H1 (cell line): ENCODE measurements at regions not wholly inside any gene's neighbourhood (a gene's known extent, or its start where the extent isn't known, plus 50 kb on each side); places are given as distances from the start of the nearest gene placed in this dataset.

Experiments used
- CTCF ChIA-PET: fragments of 300-600 bp; sonication (Branson Sonifier 250); formaldehyde crosslinking; loops from one replicate; lab custom pipeline; 2021; ENCODE audit not compliant: partially characterized antibody; lab: Charles Lee
- POLR2A ChIA-PET: fragments of 300-600 bp; sonication (Branson Sonifier 250); formaldehyde crosslinking; loops from one replicate; lab custom pipeline; 2021; ENCODE audit warnings: inconsistent platforms; ENCODE audit not compliant: partially characterized antibody; lab: Charles Lee
- DNase-seq, 2 experiments: peaks; one replicate each; pipeline versions ENCODE4 v3.0.0 to v3.0.0-alpha.2; 2010 to 2022; ENCODE audit warnings: low spot score in 2 of 2, low read depth in 1 of 2, mixed read lengths in 1 of 2
- FAIRE-seq: peaks from 2 replicates; lab custom pipeline; 2011; peaks lifted over from hg19 to GRCh38; lab: Jason Lieb, UNC
- H2AFZ ChIP-seq: 2 replicates; pipeline ENCODE4 v1.8.1; 2012; ENCODE audit warnings: low read length, inconsistent platforms
- H2AK5ac ChIP-seq: 2 replicates; pipeline ENCODE4 v1.6.1; 2013; ENCODE audit warnings: low read depth, low read length
- H2BK120ac ChIP-seq: replicated peaks from 2 replicates; pipeline ENCODE3; 2013; ENCODE audit warnings: low read depth, low read length, inconsistent platforms
- H2BK12ac ChIP-seq: 2 replicates; pipeline ENCODE4 v1.6.1; 2013; ENCODE audit warnings: low read depth, low read length
- H2BK15ac ChIP-seq: 2 replicates; pipeline ENCODE4 v1.6.1; 2013; ENCODE audit warnings: low read length
- H2BK20ac ChIP-seq: 2 replicates; pipeline ENCODE4 v1.6.1; 2013; ENCODE audit warnings: low read length
- H2BK5ac ChIP-seq: 2 replicates; pipeline ENCODE4 v1.6.1; 2013; ENCODE audit warnings: low read depth, low read length
- H3K14ac ChIP-seq: 2 replicates; pipeline ENCODE4 v1.6.1; 2013; ENCODE audit warnings: inconsistent platforms; ENCODE audit not compliant: insufficient read length
- H3K18ac ChIP-seq: 2 replicates; pipeline ENCODE4 v1.6.1; 2013; ENCODE audit warnings: low read length; ENCODE audit errors: extremely low read depth
- H3K23ac ChIP-seq: 2 replicates; pipeline ENCODE4 v1.6.1; 2013; ENCODE audit warnings: inconsistent platforms; ENCODE audit not compliant: insufficient read length
- H3K23me2 ChIP-seq: 2 replicates; pipeline ENCODE4 v1.6.1; 2013; ENCODE audit warnings: low read depth, low read length
- H3K27ac ChIP-seq: 2 replicates; pipeline ENCODE4 v1.6.1; 2011; ENCODE audit warnings: low read depth, low read length, inconsistent platforms
- H3K27me3 ChIP-seq, 4 experiments: replicated peaks in 1 of 4; 1 replicate in 1 of 4; 2 replicates in 3 of 4; pipeline versions ENCODE4 v1.6.1 to v1.8.1; 2011 to 2013; ENCODE audit warnings: low read length in 3 of 4, mild to moderate bottlenecking in 3 of 4, inconsistent platforms in 2 of 4, mixed read lengths in 2 of 4, moderate library complexity in 1 of 4; ENCODE audit not compliant: control insufficient read depth in 3 of 4, insufficient read depth in 3 of 4; ENCODE audit errors: extremely low read depth in 1 of 4
- H3K36me3 ChIP-seq, 4 experiments: 2 replicates each; pipeline versions ENCODE4 v1.6.1 to v1.8.1; 2011 to 2013; ENCODE audit warnings: mild to moderate bottlenecking in 4 of 4, low read length in 3 of 4, moderate library complexity in 2 of 4, control low read depth in 1 of 4, inconsistent platforms in 1 of 4; ENCODE audit not compliant: insufficient read depth in 4 of 4, control insufficient read depth in 2 of 4
- H3K4ac ChIP-seq: replicated peaks from 2 replicates; pipeline ENCODE3; 2013; ENCODE audit warnings: low read length, low read depth, mixed read lengths, inconsistent platforms; ENCODE audit not compliant: insufficient read length
- H3K4me1 ChIP-seq, 4 experiments: replicated peaks in 1 of 4; 1 replicate in 1 of 4; 2 replicates in 3 of 4; pipeline versions ENCODE4 v1.6.1 to v1.8.1; 2011 to 2013; ENCODE audit warnings: low read length in 3 of 4, inconsistent platforms in 2 of 4, mixed read lengths in 1 of 4; ENCODE audit not compliant: insufficient read depth in 4 of 4, control insufficient read depth in 3 of 4
- H3K4me2 ChIP-seq, 2 experiments: 2 replicates each; pipeline versions ENCODE4 v1.6.1 to v1.8.1; 2011 to 2013; ENCODE audit warnings: low read depth in 2 of 2, low read length in 2 of 2, control low read depth in 1 of 2, inconsistent platforms in 1 of 2, mild to moderate bottlenecking in 1 of 2; ENCODE audit not compliant: insufficient read depth in 1 of 2
- H3K4me3 ChIP-seq, 4 experiments: fragments of 200-600, 300-600 bp in 1 of 4; sonication (generic), shearing (Covaris generic), sonication (Bioruptor Twin) in 1 of 4; 2 replicates each; pipeline versions ENCODE4 v1.5.1 to v1.8.1; 2011 to 2016; ENCODE audit warnings: low read length in 4 of 4, low read depth in 3 of 4, control low read depth in 2 of 4, inconsistent platforms in 2 of 4, mild to moderate bottlenecking in 2 of 4, mixed read lengths in 1 of 4, moderate library complexity in 1 of 4; ENCODE audit not compliant: insufficient read depth in 2 of 4; ENCODE audit errors: extremely low read depth in 1 of 4
- H3K56ac ChIP-seq: replicated peaks from 2 replicates; pipeline ENCODE3; 2013; ENCODE audit warnings: low read depth, mild to moderate bottlenecking, mixed read lengths, low read length, inconsistent platforms; ENCODE audit not compliant: insufficient read length
- H3K79me1 ChIP-seq: 2 replicates; pipeline ENCODE4 v1.6.1; 2013; ENCODE audit warnings: low read depth, low read length, control low read depth
- H3K79me2 ChIP-seq, 2 experiments: 2 replicates each; pipeline versions ENCODE4 v1.6.1 to v1.8.1; 2012 to 2013; ENCODE audit warnings: low read length in 2 of 2, mild to moderate bottlenecking in 2 of 2, inconsistent platforms in 1 of 2; ENCODE audit not compliant: insufficient read depth in 2 of 2, control insufficient read depth in 1 of 2
- H3K9ac ChIP-seq, 4 experiments: replicated peaks in 1 of 4; 1 replicate in 1 of 4; 2 replicates in 3 of 4; pipeline versions ENCODE4 v1.6.1 to v1.8.1; 2011 to 2013; ENCODE audit warnings: low read depth in 3 of 4, low read length in 3 of 4, control low read depth in 2 of 4, mild to moderate bottlenecking in 2 of 4, moderate library complexity in 2 of 4, inconsistent platforms in 1 of 4; ENCODE audit errors: extremely low read depth in 1 of 4
- H3K9me3 ChIP-seq, 2 experiments: 2 replicates each; pipeline versions ENCODE4 v1.6.1 to v1.8.1; 2012 to 2013; ENCODE audit warnings: mild to moderate bottlenecking in 2 of 2, moderate library complexity in 2 of 2, control low read depth in 1 of 2, inconsistent platforms in 1 of 2, low read depth in 1 of 2, low read length in 1 of 2, mixed read lengths in 1 of 2; ENCODE audit not compliant: insufficient read depth in 2 of 2
- H4K20me1 ChIP-seq, 2 experiments: replicated peaks in 1 of 2; 2 replicates each; pipeline versions ENCODE3 to v1.8.1; 2011 to 2013; ENCODE audit warnings: inconsistent platforms in 2 of 2, low read length in 2 of 2, mild to moderate bottlenecking in 1 of 2; ENCODE audit not compliant: insufficient read depth in 2 of 2, control insufficient read depth in 1 of 2
- H4K5ac ChIP-seq: 2 replicates; pipeline ENCODE4 v1.6.1; 2013; ENCODE audit warnings: low read length, low read depth, mixed read lengths, inconsistent platforms; ENCODE audit not compliant: insufficient read length
- H4K8ac ChIP-seq: 2 replicates; pipeline ENCODE4 v1.8.0; 2013; ENCODE audit warnings: mild to moderate bottlenecking, moderate library complexity, low read length, inconsistent platforms; ENCODE audit not compliant: insufficient read depth; ENCODE audit errors: extremely low read depth
- H4K91ac ChIP-seq: replicated peaks from 2 replicates; pipeline ENCODE3; 2013; ENCODE audit warnings: low read length, mixed read lengths, inconsistent platforms; ENCODE audit not compliant: insufficient read length
- ASH2L ChIP-seq: fragments of 200-600, 300-600 bp; sonication (generic); IDR thresholded peaks from one replicate; pipeline ENCODE4 v1.7.1; 2017; ENCODE audit warnings: low read length
- POLR2A ChIP-seq, 2 experiments: IDR thresholded peaks; 1 replicate in 1 of 2; 2 replicates in 1 of 2; pipeline ENCODE4 v1.6.1; 2011; ENCODE audit warnings: low read depth in 2 of 2, low read length in 2 of 2, mild to moderate bottlenecking in 2 of 2; ENCODE audit errors: control extremely low read depth in 1 of 2
- POLR2AphosphoS5 ChIP-seq: IDR thresholded peaks from 2 replicates; pipeline ENCODE4 v1.6.1; 2011; ENCODE audit warnings: low read depth, low read length
- POU5F1 ChIP-seq: IDR thresholded peaks from 2 replicates; pipeline ENCODE4 v1.6.1; 2011; ENCODE audit warnings: low read depth, mild to moderate bottlenecking, low read length, moderate library complexity
- RAD21 ChIP-seq, 2 experiments: IDR thresholded peaks in 1 of 2; conservative IDR thresholded peaks in 1 of 2; 2 replicates each; pipeline ENCODE4 v1.6.1; 2011; ENCODE audit warnings: low read depth in 2 of 2, low read length in 2 of 2, improper control_type of control experiment in 1 of 2, inconsistent platforms in 1 of 2, mild to moderate bottlenecking in 1 of 2, moderate library complexity in 1 of 2
- WGBS, 2 experiments: shearing (Covaris generic) in 1 of 2; methylation state at CpG; one replicate each; pipeline versions ENCODE4 v1.1.6 to v1.1.7; 2013 to 2015; ENCODE audit warnings: low lambda C conversion rate in 2 of 2, mixed read lengths in 2 of 2, inconsistent platforms in 1 of 2, low coverage in 1 of 2, missing lambda C conversion rate in 1 of 2; ENCODE audit not compliant: insufficient replicate concordance in 2 of 2, insufficient coverage in 1 of 2, insufficient read length in 1 of 2; ENCODE audit errors: extremely low coverage in 1 of 2, missing lambda C conversion rate in 1 of 2; 5-methylcytosine and 5-hydroxymethylcytosine counted together

DNA sequence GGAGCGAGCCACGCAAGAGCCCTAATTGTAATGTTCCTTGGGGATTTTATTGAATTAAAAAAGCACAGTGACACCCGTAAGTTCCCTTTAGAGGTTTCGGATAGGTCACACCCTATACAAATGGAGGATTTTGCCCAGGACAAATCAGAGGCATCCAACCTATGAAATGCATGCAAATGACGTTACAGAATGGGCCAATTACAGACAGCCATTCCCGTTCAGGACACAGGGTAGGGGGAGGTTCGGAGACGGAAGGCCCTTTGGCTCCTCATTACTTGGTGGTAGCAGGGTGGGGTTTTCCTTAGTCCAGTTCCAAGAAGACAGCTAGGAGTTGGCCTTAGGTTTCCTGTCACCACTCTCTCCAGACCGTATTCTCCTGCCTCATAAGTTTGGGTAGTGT lies 754.1 kb downstream of the IPMK start:
- FAIRE-seq = no peak
- no peak overlapping the region for H2AFZ ChIP-seq
- CTCF ChIA-PET = interaction anchor here (0.7 kb wide), 1 partner anchor 610 kb away, joined by 3 read pairs; no protein-coding TSS in a partner anchor

More for the DNA sequence above, 754.1 kb downstream of the IPMK start:
- Histone ChIP-seq H2BK12ac (no peak overlapping the region), H3K23me2 (no peaks in the 10 kb centered on the region), H3K79me2 (no peaks in the 10 kb centered on the region), H2AK5ac (no peak overlapping the region), H2BK5ac (no peak overlapping the region), H4K5ac (no peak overlapping the region), H2BK20ac (no peak overlapping the region), H2BK120ac (no peak overlapping the region), H3K4me3 (no peak overlapping the region), H4K8ac (no peak overlapping the region), H3K18ac (no peak overlapping the region), H4K20me1 (no peaks in the 10 kb centered on the region), H3K4me1 (no peaks in the 10 kb centered on the region), H3K27me3 (no peaks in the 10 kb centered on the region), H4K91ac (no peak overlapping the region), H3K9ac (no peak overlapping the region), H3K23ac (no peak overlapping the region), H2BK15ac (no peak overlapping the region), H3K36me3 (no peaks in the 10 kb centered on the region), H3K79me1 (no peaks in the 10 kb centered on the region), H3K56ac (no peak overlapping the region), H3K4me2 (no peak overlapping the region), H3K27ac (no peak overlapping the region), H3K14ac (no peak overlapping the region), H3K9me3 (no peaks in the 10 kb centered on the region), H3K4ac (no peak overlapping the region)
- POLR2A ChIA-PET = no interaction called here
- 96% methylated on average over 9 of the region's 9 CpGs; no CpG with 5 or more reads in 1 of the 2 experiments for WGBS, 2 experiments
- TF ChIP-seq ASH2L = no peak
- no peak for TF ChIP-seq POLR2AphosphoS5
- TF ChIP-seq RAD21 (IDR thresholded peaks at IDR 0.05 in 1 of 2, conservative IDR thresholded peaks at IDR 0.05 in 1 of 2; ENCODE audit: low read depth in 2 of 2, low read length in 2 of 2) = no peak
- no peak for TF ChIP-seq POLR2A (IDR thresholded peaks at IDR 0.05; ENCODE audit: control extremely low read depth in 1 of 2, low read depth in 2 of 2, low read length in 2 of 2)
- no peak for TF ChIP-seq POU5F1
- DNase-seq = no peak
